CD14-positive monocyte (primary cell): ENCODE measurements at regions not wholly inside any gene's neighbourhood (a gene's known extent, or its start where the extent isn't known, plus 50 kb on each side); places are given as distances from the start of the nearest gene placed in this dataset.

Experiments
- DNase-seq, 3 donors: peaks; one replicate each; pipeline ENCODE4 v3.0.0-alpha.2; 2011 to 2022
- H2AFZ ChIP-seq: 2 replicates; pipeline ENCODE4 v1.6.0; 2012; ENCODE audit warnings: mild to moderate bottlenecking, low read depth, low read length, inconsistent platforms; ENCODE audit not compliant: insufficient read depth, poor library complexity, severe bottlenecking
- H3K27ac ChIP-seq, 2 donors: 1 replicate in 1 of 2; 2 replicates in 1 of 2; pipeline ENCODE4 v1.5.1; 2012 to 2013; ENCODE audit warnings: low read length in 2 of 2, control low read depth in 1 of 2, inconsistent platforms in 1 of 2, low read depth in 1 of 2, mild to moderate bottlenecking in 1 of 2
- H3K27me3 ChIP-seq, 2 donors: one replicate each; pipeline versions ENCODE4 v1.6.0 to v1.6.1; 2011 to 2013; ENCODE audit warnings: low read length in 2 of 2; ENCODE audit not compliant: control insufficient read depth in 2 of 2, insufficient read depth in 2 of 2
- H3K36me3 ChIP-seq, 2 donors: replicated peaks in 1 of 2; 1 replicate in 1 of 2; 2 replicates in 1 of 2; pipeline versions ENCODE4 v1.5.1 to v1.6.1; 2012 to 2013; ENCODE audit warnings: low read length in 2 of 2, control low read depth in 1 of 2, inconsistent platforms in 1 of 2, mild to moderate bottlenecking in 1 of 2; ENCODE audit not compliant: insufficient read depth in 2 of 2, control insufficient read depth in 1 of 2
- H3K4me1 ChIP-seq, 2 donors: 1 replicate in 1 of 2; 2 replicates in 1 of 2; pipeline versions ENCODE4 v1.5.1 to v1.6.1; 2012 to 2013; ENCODE audit warnings: low read length in 2 of 2, control low read depth in 1 of 2, inconsistent platforms in 1 of 2, mild to moderate bottlenecking in 1 of 2, moderate library complexity in 1 of 2; ENCODE audit not compliant: insufficient read depth in 2 of 2, control insufficient read depth in 1 of 2
- H3K4me2 ChIP-seq: replicated peaks from 2 replicates; pipeline ENCODE3; 2012; ENCODE audit warnings: low read length, moderate library complexity, mild to moderate bottlenecking; ENCODE audit not compliant: poor library complexity, severe bottlenecking; ENCODE audit errors: extremely low read depth
- H3K4me3 ChIP-seq, 3 experiments: fragments of 200-600 bp in 1 of 3; sonication (generic) in 1 of 3; replicated peaks in 1 of 3; 1 replicate in 2 of 3; 2 replicates in 1 of 3; pipeline ENCODE4 v1.5.1; 2011 to 2013; ENCODE audit warnings: low read length in 3 of 3, mild to moderate bottlenecking in 3 of 3, control low read depth in 2 of 3, low read depth in 2 of 3, inconsistent platforms in 1 of 3, moderate library complexity in 1 of 3
- H3K79me2 ChIP-seq: 2 replicates; pipeline ENCODE4 v1.6.0; 2012; ENCODE audit warnings: mild to moderate bottlenecking, control low read depth, inconsistent platforms, low read length, moderate library complexity; ENCODE audit not compliant: insufficient read depth
- H3K9ac ChIP-seq: 2 replicates; pipeline ENCODE4 v1.6.0; 2017; ENCODE audit warnings: low read length, mild to moderate bottlenecking; ENCODE audit not compliant: insufficient read depth, poor library complexity, severe bottlenecking
- H3K9me3 ChIP-seq, 2 donors: replicated peaks in 1 of 2; 1 replicate in 1 of 2; 2 replicates in 1 of 2; pipeline versions ENCODE4 v1.5.1 to v1.6.1; 2012 to 2013; ENCODE audit warnings: low read length in 2 of 2, control low read depth in 1 of 2; ENCODE audit not compliant: control insufficient read depth in 1 of 2, insufficient read depth in 1 of 2
- H4K20me1 ChIP-seq: 2 replicates; pipeline ENCODE4 v1.6.0; 2012; ENCODE audit warnings: mild to moderate bottlenecking, low read length, control low read depth, moderate library complexity; ENCODE audit not compliant: insufficient read depth
- H3K27ac Mint-ChIP-seq, 7 donors: one replicate each; pipeline ENCODE4 v1.8.0; 2020; ENCODE audit warnings: mild to moderate bottlenecking in 7 of 7, mixed read lengths in 7 of 7, moderate library complexity in 6 of 7, inconsistent platforms in 2 of 7
- H3K27me3 Mint-ChIP-seq, 3 donors: one replicate each; pipeline ENCODE4 v1.8.0; 2021 to 2022; ENCODE audit warnings: low read depth in 3 of 3, mild to moderate bottlenecking in 3 of 3, mixed read lengths in 3 of 3, moderate library complexity in 3 of 3, inconsistent platforms in 1 of 3
- H3K36me3 Mint-ChIP-seq, 2 donors: one replicate each; pipeline ENCODE4 v1.8.0; 2020; ENCODE audit warnings: mixed read lengths in 2 of 2, inconsistent platforms in 1 of 2, mild to moderate bottlenecking in 1 of 2
- H3K4me1 Mint-ChIP-seq: one replicate; pipeline ENCODE4 v1.8.0; 2020; ENCODE audit warnings: mild to moderate bottlenecking, mixed read lengths
- H3K4me3 Mint-ChIP-seq, 2 donors: one replicate each; pipeline ENCODE4 v1.8.0; 2020; ENCODE audit warnings: mild to moderate bottlenecking in 2 of 2, mixed read lengths in 2 of 2, moderate library complexity in 1 of 2
- H3K9me3 Mint-ChIP-seq, 7 donors: one replicate each; pipeline ENCODE4 v1.8.0; 2020 to 2022; ENCODE audit warnings: mixed read lengths in 7 of 7, mild to moderate bottlenecking in 6 of 7, moderate library complexity in 6 of 7, inconsistent platforms in 2 of 7
- WGBS: methylation state at CpG from one replicate; pipeline ENCODE4 v1.1.5; 2013; ENCODE audit warnings: missing lambda C conversion rate; ENCODE audit not compliant: insufficient coverage; 5-methylcytosine and 5-hydroxymethylcytosine counted together
- intact Hi-C, 2 donors: fragments of 100-400 bp; cut with micrococcal nuclease; formaldehyde crosslinking; loops; one replicate each; pipeline versions ENCODE4 v1.15.0 to v1.15.1; 2023
- TF ChIP-seq, protein P1 (sequence below): fragments of 200-600 bp; IDR thresholded peaks from one replicate; pipeline ENCODE4 v1.8.0; 2022; ENCODE audit warnings: antibody characterized with exemption, mild to moderate bottlenecking

DNA sequence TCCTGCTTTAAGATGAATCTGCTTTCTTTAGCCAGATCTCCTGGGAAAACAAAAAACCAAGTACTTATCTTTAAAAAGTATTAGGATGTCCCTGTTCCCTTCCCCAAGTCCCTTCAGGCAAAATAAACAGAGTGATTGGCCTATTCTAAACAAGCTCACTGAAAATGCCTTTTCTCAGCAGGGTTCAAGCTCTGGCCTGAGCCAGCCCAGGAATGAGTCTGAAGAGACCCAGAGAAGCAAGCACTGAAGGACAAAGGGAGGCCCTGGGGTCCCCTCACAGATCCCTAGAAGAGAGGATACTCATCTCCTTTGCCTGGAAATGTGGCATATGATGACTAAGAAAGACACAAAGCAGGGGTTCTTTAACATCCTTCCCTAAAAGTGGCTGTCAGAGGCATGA, 66.8 kb upstream of the MAP1B start:
- no peaks in the 10 kb centered on the region for H3K36me3 ChIP-seq
- no peak overlapping the region for H2AFZ ChIP-seq
- H3K27ac ChIP-seq = no peak overlapping the region
- no peak overlapping the region for H3K9ac ChIP-seq
- H3K27me3 Mint-ChIP-seq = peaks cover 2 to 7% (median 6%) of the 10 kb centered on the region in 3 donors
- no peaks in the 10 kb centered on the region for H3K4me1 Mint-ChIP-seq
- H3K27ac Mint-ChIP-seq = no peak overlapping the region
- H3K36me3 Mint-ChIP-seq = no peaks in the 10 kb centered on the region
- no peaks in the 10 kb centered on the region for H3K9me3 ChIP-seq
- no peaks in the 10 kb centered on the region for H3K79me2 ChIP-seq
- no peak overlapping the region for H3K4me3 Mint-ChIP-seq
- H3K4me3 ChIP-seq = no peak overlapping the region
- H3K27me3 ChIP-seq = peaks cover 0 to 2% of the 10 kb centered on the region in 2 donors
- TF ChIP-seq, protein P1, sequence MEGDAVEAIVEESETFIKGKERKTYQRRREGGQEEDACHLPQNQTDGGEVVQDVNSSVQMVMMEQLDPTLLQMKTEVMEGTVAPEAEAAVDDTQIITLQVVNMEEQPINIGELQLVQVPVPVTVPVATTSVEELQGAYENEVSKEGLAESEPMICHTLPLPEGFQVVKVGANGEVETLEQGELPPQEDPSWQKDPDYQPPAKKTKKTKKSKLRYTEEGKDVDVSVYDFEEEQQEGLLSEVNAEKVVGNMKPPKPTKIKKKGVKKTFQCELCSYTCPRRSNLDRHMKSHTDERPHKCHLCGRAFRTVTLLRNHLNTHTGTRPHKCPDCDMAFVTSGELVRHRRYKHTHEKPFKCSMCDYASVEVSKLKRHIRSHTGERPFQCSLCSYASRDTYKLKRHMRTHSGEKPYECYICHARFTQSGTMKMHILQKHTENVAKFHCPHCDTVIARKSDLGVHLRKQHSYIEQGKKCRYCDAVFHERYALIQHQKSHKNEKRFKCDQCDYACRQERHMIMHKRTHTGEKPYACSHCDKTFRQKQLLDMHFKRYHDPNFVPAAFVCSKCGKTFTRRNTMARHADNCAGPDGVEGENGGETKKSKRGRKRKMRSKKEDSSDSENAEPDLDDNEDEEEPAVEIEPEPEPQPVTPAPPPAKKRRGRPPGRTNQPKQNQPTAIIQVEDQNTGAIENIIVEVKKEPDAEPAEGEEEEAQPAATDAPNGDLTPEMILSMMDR = no peak
- intact Hi-C loops = no loop called here
- no peak for DNase-seq
- H3K4me2 ChIP-seq = no peak overlapping the region
- peaks cover 0 to 6% (median 0%) of the 10 kb centered on the region in 7 donors for H3K9me3 Mint-ChIP-seq
- no peaks in the 10 kb centered on the region for H3K4me1 ChIP-seq
- H4K20me1 ChIP-seq = no peaks in the 10 kb centered on the region

DNA sequence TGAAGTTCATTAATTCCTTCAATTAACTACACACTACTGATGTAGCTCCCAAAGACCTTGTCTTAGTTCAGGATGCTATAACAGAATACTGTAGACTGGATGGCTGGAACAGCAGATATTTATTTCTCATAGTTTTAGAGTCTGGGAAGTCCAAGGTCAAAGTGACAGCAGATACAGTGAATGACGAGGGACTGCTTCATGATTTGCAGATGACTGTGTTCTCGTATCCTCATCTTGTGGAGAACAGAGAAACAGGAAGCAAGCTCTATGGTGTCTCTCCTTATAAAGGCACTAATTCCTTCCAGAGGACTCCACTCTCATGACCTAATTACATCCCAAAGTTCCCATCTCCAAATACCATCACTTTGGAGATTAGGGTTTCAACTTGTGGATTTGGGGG, 65.6 kb upstream of the MAP1B start:
- Histone ChIP-seq H4K20me1 (no peaks in the 10 kb centered on the region), H3K4me3 (no peak overlapping the region), H3K36me3 (no peaks in the 10 kb centered on the region), H3K4me1 (no peaks in the 10 kb centered on the region), H3K27ac (no peak overlapping the region), H3K9me3 (no peaks in the 10 kb centered on the region), H3K27me3 (no peaks in the 10 kb centered on the region), H3K79me2 (no peaks in the 10 kb centered on the region), H3K9ac (no peak overlapping the region), H3K4me2 (no peak overlapping the region), H2AFZ (no peak overlapping the region)
- DNase-seq = no peak
- WGBS = 75% methylated on average over 2 of the region's 2 CpGs
- H3K9me3 Mint-ChIP-seq = peaks cover 0 to 6% (median 0%) of the 10 kb centered on the region in 7 donors
- no peaks in the 10 kb centered on the region for H3K36me3 Mint-ChIP-seq
- no peak overlapping the region for H3K4me3 Mint-ChIP-seq
- TF ChIP-seq, protein P1 = no peak
- H3K27me3 Mint-ChIP-seq = peaks cover 2 to 5% (median 4%) of the 10 kb centered on the region in 3 donors
- intact Hi-C loops = no loop called here
- no peaks in the 10 kb centered on the region for H3K4me1 Mint-ChIP-seq
- no peak overlapping the region for H3K27ac Mint-ChIP-seq
